ENCODE measurements at regions not wholly inside any gene's neighbourhood (a gene's known extent, or its start where the extent isn't known, plus 50 kb on each side); places are given as distances from the start of the nearest gene placed in this dataset.

DNA sequence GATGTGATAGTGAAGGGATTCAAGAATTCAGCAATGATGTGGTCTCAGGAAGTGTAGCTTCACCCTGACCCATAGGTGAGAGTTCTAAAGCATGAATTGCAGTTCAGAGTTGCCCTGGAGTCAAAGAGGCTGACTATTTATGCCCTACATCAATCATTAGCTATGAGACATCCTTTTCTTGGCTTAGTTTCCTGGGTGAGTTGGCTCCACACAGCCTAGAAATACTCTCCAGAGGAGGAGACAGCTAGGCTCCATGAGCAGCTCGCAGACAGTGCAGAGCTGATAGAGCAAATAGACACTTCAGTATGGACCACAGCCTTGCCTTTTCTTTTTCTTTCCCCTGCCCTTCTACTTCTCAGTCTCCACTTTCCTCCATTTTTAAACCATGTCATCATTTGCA, 1651.8 kb downstream of the MAT2B start:
- DNase-seq (ENCODE audit: low read depth, low spot score) = peak; percentile 28

DNA sequence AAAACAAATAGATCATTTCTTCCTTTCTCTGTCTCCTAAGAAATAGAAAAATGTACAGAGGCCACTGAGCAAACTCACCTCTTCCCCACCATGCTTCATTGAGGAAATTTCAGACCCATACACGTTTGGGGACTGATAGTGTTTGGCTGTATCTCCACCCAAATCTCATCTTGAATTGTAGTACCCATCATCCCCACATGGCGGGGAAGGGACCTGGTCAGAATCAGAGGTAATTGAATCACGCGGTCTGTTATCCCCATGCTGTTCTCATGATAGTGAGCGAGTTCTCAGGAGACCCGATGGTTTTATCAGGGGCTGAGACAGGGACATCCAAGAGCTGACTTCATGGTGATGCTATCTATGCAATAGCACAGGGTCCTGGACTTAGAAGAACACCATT, 1655.8 kb downstream of the MAT2B start:
- no peak for DNase-seq (ENCODE audit: low read depth, low spot score)

DNA sequence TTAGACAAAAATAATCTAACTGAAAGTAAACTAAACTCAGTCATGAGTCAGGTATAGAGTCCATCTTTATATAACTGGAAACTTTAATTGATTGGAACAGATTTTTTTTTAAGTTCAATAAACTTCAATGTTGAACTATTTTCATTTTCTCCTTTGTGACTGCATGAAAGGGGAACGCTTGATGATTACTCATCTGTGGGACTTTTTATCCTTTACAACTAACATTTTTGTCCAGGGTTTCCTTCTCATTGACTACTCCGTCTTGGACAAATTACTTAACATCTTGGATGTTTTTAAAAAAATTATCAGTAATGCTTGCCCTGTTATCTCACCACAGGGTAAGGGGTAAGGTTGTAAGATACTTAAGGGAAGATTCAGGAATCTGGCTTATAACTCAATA, 1658.4 kb downstream of the MAT2B start:
- no peak for DNase-seq (ENCODE audit: low read depth, low spot score)

DNA sequence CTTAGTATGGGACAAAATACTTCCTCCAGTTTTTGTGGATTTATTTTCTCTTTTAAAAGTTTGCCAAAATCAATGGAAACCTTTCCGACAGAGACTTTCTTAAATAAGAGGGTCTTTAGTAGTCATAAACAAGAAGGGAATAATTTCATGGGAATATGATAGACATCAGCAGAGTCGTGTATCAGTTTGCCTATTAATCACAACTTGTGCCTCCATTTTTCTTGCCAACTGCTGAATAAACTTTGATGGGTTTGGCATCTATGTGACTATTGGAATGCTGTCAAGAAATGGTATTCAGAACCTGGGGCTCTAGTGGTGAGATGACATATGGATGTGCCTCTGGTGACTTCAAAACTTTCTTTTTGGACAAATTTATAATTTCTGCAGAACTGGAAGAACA, 1668.2 kb downstream of the MAT2B start:
- DNase-seq (ENCODE audit: low read depth, low spot score) = no peak

DNA sequence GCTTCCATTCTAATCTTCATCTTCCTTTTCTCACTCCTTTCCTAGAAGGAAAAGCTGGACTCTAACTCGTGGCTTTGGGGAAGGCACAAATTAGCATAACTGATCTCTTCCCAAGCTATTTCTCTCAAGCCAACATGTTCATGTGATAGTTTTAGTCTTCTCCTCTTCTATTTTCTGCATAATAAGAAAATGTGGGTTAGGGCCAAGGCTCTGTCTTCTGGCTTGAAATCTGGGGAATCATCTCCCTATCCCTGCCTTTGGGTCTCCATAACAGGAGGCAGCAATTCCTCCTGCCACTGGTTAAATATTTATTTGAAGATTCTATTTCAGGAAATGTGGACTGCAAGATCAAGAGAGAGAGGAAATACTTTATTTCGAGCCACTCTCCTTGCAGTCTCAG, 1669.6 kb downstream of the MAT2B start:
- DNase-seq (ENCODE audit: low read depth, low spot score) = no peak

DNA sequence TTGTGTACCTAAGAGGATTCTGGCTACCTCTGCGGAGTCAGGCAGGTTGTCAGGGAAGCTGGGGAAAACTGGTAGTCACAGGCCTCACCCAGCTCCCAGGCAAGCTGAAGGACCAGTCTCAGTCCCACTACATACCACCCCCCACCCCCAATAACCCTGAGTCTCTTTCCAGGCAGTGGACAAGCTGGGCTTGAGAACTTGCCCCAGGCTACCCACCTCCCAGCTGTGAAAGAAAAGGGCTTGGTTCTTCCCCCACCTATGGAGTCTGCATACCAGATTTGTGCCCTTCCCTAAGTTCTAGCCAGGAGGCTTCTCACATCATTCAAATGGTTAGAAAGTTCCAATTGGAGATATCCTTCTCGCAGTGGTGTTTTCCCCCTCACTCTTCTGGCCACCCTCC, 1678.8 kb downstream of the MAT2B start:
- DNase-seq (ENCODE audit: low read depth, low spot score) = no peak

DNA sequence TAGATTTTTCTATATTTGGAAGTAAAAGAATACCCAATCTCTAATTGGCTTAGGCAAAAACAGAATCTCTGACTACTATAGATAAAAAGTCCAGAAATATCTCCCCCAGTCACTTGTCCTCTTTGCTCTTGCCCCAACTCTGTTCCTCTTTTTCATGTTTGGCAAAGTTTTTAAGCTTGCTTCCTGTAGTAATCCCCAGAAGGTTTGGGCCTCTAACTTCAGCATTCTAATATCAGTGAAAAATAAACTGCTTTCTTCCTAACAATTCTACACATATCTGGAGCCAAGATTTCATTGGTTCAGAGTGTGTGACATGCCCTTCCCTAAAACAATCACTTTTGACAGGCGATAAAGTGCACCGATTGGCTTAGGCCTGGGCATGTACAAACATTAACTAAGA, 1680.3 kb downstream of the MAT2B start:
- DNase-seq (ENCODE audit: low read depth, low spot score) = no peak

DNA sequence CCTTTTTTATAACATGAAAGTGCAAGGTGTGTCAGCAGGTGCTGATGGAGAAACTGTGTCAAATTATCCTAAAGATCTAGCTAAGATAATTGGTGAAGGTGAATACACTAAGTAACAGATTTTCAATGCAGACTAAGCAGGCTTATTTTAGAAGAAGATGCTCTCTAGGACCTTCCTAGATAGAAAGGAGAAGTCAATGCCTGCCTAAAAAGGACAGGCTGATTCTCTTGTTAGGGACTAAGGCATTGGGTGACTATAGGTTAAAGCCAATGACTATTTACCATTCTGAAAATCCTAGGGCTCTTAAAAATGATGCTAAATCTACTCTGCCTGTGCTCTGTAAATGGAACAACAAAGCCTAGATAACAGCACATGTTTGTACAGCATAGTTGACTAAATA, 1682.4 kb downstream of the MAT2B start:
- DNase-seq (ENCODE audit: low read depth, low spot score) = no peak

DNA sequence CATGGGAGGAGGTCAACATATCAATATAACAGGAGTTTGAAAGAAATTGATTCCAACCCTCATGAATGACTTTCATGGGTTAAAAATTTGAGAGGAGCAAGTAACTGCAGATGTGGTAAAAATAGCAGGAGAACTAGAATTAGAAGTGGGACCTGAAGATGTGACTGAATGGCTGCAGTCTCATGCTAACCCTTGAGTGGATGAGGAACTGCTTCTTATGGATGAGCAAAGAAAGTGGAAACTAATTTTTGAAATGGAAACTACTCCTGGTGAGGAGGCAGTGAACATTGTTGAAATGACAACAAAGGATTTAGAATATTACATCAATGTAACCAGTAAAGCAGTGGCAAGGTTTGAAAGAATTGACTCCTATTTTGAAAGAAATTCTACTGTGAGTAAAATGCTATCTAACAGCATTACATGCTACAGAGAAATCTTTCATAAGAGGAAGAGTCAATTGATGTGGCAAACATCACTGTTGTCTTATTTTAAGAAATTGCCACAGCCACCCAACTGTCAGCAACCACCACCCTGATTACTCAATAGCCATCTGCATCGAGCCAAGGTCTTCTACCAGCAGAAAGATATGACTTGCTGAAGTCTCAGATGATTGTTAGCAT, 1683.2 kb downstream of the MAT2B start:
- no peak for DNase-seq (ENCODE audit: low read depth, low spot score)

DNA sequence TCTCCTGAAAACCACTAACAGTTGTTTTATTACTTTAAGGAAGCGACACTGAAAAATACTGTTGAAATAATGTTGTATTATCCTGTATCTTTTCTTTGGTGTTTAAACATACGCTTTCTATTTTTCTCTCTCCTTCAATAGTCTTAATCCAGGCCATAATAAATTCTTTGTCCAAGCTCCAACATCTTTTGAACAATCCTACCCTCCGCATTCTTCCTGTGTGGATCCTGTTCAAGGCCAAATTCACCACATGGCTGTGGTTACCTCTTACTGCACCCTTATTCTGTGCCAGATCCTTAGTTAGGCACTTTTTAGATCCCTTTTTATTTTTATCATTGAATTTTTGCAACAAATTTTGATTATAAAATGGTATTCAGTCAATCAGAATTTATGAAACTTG, 1691.5 kb downstream of the MAT2B start:
- DNase-seq (ENCODE audit: low read depth, low spot score) = peak; percentile 54

DNA sequence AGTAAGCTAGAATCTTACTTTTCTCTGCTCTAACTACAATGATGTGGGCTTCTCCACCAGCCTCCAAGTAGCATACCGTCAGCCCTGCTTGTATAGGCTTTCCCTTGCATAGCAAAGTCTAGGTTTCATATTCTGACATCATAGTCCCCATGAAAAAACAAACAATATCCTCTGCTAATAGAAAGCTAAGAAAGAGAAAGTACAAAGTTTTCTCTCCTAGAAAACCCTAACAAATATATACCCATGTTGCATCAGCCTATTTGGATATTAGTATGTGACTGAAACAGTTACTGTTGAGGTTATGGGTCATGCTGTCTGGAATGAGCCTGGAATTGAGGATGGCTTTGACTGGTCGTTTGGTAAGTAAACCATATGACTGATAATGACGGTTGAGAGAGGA, 1696.0 kb downstream of the MAT2B start:
- DNase-seq (ENCODE audit: low read depth, low spot score) = peak; percentile 22

DNA sequence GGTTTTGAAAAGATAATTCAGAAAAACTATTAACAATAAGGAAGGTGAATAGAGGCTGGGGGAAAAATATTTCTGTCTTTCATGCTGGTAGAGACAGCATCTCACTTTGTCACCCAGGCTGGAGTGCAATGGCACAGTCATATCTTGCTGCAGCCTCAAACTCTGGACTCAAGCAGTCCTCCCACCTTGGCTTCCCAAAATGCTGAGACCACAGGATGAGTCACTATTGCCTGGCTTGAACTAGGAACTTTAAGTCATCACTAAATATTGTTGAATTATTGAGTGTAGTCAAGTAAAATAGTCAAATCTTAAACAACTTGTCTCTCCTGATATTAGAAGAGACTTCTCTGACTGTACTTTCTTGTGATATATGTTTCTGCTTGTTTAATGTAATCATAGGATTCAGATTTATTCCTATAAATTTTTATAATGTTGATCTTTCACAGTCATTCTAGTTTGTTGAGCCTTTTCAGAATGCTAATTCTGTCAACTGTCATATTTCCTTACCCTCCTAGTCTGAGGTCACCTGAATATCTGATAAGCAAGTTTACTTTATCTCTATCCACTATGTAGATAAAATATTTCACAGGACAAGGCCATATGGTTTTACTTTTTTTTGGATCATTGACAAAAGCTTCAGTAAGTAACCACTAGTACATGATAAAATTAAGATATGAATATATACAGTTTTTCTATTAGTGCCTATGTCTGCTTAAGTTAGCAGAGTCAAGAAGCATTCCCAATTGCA, 1696.5 kb downstream of the MAT2B start:
- peak; percentile 48 for DNase-seq (ENCODE audit: low read depth, low spot score)

DNA sequence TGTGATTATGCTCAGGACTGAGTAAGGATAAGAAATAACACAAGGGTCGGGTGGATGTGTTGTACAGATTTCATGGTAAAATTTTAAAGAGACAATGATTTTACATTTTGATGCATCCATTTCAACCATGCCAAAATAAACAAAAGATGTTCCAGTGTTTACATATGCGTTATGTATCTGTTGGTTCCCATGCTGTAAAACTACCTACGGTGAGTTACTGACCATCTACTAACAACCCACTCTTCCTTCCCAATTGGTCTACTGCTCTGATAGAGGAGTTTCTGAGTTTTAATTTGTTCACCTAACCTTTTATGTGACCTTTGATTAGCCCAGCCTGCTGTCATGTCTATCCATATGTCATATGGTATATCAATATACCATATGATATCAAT, 1697.1 kb downstream of the MAT2B start:
- no peak for DNase-seq (ENCODE audit: low read depth, low spot score)

DNA sequence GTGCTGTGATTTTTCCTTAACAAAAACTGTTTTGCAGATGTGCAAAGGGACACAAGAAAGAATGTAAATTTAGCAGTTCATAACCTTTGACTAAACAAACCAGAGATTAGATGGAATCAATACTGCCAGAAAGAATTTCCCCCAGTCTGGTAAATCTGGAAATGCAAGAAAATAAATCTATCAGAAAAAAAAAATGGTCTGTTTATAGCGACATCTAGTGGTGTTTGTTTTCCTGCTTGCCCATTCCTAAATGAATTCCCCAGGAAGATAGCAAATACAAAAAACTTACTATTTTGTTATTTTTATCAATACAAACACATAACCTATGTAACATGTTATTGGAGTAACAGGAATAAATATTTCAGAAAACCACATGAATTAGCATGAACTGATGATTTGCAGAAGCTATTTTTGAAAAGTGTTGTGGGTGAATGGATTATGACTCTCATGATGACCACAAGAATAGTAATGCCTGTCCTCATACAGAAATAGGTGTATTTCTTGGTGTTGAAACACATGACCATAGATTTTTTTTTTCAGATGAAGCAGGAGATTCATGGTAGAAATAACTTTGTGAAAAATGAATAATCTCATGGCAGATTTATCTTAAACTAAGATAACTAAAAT, 1703.8 kb downstream of the MAT2B start:
- DNase-seq (ENCODE audit: low read depth, low spot score) = peak; percentile 50

DNA sequence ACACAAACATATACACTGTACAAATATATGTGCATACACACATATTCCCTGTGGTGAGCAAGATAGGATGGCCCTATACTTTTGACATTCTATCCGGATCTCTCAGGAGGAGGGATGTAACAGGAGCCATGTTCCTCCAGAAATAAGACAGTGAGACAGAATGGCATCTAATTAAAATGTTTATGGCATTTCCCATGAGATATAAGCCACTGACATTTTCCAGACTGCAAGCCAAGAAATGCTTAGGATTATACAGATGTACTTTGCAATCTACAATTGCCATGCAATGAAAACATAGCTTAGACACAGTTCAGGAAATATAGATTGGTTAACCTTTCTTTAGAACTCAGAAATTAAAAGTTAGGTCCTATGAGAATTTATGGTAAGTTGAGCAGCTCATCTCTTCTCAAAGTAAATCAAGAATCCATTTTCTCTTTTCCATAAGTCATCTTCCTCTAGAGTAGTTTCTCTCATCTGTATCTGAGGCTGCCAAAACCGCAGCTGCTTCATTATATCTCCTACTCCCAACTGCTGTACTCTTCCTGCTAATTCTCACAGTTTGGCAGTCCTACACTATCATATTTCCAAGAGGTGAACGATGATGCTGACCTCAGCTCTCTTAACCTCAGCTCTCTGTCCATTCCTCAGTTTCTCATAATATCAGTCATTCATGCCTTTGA, 1719.1 kb downstream of the MAT2B start:
- no peak for DNase-seq (ENCODE audit: low read depth, low spot score)

DNA sequence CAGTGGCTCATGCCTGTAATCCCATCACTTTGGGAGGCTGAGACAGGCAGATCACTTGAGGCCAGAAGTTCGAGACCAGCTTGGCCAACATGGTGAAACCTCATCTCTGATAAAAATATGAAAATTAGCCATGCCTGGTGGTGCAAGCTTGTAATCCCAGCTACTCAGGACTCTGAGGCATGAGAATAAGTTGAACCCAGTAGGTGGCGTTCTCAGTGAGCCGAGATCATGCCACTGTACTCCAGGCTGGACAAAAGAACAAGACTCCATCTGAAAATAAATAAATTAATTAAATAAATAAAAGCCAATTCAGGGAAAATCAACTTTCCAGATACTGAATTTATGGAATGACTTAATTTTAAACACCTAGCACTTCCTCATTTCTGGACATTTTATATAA, 1722.1 kb downstream of the MAT2B start:
- no peak for DNase-seq (ENCODE audit: low read depth, low spot score)

DNA sequence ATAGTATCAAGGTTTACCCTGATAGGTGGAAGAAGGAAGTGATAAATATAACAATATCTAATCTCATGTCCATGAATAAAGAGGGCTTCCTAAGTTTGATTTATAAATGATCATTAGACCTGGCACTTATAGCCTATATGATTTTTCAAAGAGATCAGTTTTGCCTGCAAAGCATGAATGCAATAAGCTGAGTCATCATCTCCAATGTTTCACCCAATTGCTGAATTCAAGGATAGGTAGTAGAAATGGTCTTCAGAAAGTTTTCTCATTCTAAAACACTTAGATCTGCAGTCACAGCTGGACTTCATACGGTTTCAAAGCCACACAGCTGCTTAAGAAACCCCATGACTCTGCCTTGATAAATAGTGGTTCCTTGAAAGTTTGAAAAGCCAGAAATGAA, 1722.8 kb downstream of the MAT2B start:
- no peak for DNase-seq (ENCODE audit: low read depth, low spot score)

DNA sequence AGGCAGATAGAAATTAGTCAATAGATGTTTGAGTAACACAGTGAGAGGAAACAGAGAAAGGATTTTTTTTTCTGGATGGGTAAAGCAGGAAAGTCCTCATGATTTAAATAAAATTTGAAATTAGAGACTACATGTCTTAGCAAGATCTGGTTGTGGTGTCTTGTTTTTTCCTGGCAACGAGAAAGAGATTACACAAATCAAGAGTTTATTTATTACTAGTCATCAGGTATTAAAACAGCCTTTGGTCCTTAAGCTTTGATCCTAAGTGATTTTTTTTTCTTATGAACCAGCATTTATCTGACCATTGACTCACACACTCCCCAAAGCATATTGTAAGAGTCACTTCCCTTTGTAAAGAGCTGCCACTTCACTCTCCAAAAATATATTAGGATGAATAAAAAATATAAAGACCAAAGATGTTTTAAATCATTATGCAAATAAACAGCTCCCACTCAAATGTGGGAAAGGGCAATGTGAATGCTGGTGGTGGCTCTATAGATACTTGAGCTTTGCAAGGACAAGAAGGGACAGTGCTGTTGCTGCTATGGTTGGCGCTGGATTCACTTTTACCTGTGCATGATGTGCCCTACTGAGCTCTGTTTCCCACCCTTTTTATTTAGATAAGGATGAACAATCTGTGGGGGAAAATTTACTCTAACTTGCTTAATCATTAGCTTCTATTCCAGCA, 1726.5 kb downstream of the MAT2B start:
- no peak for DNase-seq (ENCODE audit: low read depth, low spot score)

DNA sequence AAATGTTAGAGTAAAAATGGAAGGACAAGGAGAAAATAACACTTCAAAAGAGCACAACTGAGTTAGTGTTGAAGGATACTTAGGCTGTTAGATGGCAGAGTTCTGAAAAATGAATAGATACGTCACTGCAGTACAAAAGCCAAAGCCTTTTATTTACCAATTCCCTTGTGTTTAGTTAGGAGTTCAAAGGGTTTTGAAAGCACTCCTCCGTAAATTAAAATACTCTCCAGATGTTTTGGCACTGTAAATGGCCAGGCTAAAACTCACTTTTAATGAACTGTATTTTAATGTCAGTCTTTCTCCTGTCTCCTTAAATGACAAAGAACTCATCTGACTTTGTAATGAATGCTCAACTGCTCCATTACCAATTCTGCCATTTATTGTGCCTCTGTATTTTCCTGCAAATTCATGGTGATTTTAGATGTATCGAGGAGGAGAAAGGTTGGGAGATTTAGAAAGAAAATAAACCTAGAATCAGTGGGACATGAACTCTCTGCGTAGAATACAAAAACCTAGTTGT, 1727.2 kb downstream of the MAT2B start:
- DNase-seq (ENCODE audit: low read depth, low spot score) = no peak

DNA sequence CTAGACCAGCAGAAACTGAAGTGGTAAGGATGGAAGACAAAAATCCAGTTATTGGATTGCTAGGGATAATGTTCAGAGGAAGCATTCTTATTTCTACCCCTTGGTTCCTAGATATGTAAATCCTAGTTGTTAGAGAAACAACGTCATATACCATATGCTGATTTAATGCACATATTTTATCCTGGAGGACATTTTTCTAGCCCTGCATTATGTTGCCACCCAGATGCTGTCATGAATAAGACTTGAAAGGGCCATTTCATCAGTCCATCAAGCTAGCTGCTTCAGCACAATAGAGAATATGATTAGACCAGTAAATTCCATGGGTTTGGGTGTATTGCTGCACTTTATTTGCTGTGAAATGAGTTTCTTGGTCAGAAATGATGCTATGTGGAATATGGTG, 1736.4 kb downstream of the MAT2B start:
- DNase-seq (ENCODE audit: low read depth, low spot score) = no peak

DNA sequence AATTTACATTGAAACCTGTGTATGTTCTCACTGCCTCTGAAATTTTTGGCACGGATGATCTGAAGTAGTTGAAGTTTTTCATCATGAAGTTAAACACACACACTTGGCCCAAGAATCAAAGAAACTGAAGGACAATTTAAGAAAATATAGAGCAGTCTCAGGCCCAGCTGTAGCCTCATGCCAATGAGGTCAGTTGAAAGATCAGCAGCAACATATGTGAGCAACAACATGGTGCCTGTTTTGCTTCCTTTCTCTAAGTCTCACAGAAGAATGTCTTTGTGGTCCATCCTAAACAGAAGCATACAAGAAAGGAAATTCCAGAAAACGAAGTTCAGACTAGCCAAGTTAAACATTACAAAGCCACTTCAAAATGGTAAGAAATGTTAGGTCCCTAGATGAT, 1737.2 kb downstream of the MAT2B start:
- peak; percentile 70 for DNase-seq (ENCODE audit: low read depth, low spot score)

DNA sequence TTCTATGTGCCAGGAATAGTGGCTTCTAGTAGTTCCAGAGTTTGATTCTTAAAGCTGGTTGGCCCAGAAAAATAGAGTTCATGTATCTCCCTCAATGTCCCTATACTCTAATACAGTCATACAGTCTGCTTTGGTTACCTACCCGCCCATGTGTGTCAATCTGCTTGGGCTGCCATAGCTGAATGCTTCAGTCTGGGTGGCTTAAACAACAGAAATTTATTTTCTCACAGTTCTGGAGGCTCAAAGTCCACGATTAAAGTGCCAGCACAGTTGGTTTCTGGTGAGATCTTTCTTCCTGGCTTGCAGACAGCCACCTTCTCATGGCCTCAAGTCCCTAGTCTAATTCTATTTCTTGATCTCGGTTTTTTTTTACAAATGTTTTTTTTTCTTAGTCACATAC, 1739.0 kb downstream of the MAT2B start:
- no peak for DNase-seq (ENCODE audit: low read depth, low spot score)
